HepG2 (cell line): ENCODE measurements at regions not wholly inside any gene's neighbourhood (a gene's known extent, or its start where the extent isn't known, plus 50 kb on each side); places are given as distances from the start of the nearest gene placed in this dataset.

Experiments
- CTCF ChIP-seq: sonication (generic); formaldehyde crosslinking; IDR thresholded peaks from 2 replicates; pipeline ENCODE4 v1.5.0; 2020; ENCODE audit warnings: mild to moderate bottlenecking, missing genetic modification reagents, moderate library complexity
- FOXP4 ChIP-seq: sonication (generic); formaldehyde crosslinking; IDR thresholded peaks from 2 replicates; pipeline ENCODE4 v1.4.0; 2020; ENCODE audit warnings: missing genetic modification reagents
- HDAC6 ChIP-seq: fragments of 200-600 bp; sonication (generic); IDR thresholded peaks from 2 replicates; pipeline ENCODE4 v1.7.0; 2017; ENCODE audit warnings: mild to moderate bottlenecking, antibody characterized with exemption, low read length, low read depth
- ZKSCAN1 ChIP-seq: fragments of 150-350 bp; IDR thresholded peaks from 2 replicates; pipeline ENCODE4 v1.6.1; 2014; ENCODE audit warnings: low read length
- ZNF136 ChIP-seq: sonication (generic); formaldehyde crosslinking; IDR thresholded peaks from 2 replicates; pipeline ENCODE4 v1.8.1; 2022; ENCODE audit warnings: low read depth, mild to moderate bottlenecking, moderate library complexity, missing genetic modification reagents
- ZNF431 ChIP-seq: sonication (generic); formaldehyde crosslinking; IDR thresholded peaks from 2 replicates; pipeline ENCODE4 v1.9.0; 2022; ENCODE audit warnings: missing genetic modification reagents, low read depth, mild to moderate bottlenecking, borderline replicate concordance
- ZNF841 ChIP-seq: sonication (generic); formaldehyde crosslinking; IDR thresholded peaks from 2 replicates; pipeline ENCODE4 v1.8.1; 2023; ENCODE audit warnings: missing genetic modification reagents, borderline replicate concordance
- TF ChIP-seq, protein P1 (sequence below): conservative IDR thresholded peaks from 2 replicates; pipeline ENCODE4 v1.6.1; 2018; ENCODE audit warnings: missing genetic modification reagents
- TF ChIP-seq, protein P2 (sequence below): sonication (generic); formaldehyde crosslinking; IDR thresholded peaks from 2 replicates; pipeline ENCODE4 v1.4.0; 2020; ENCODE audit warnings: mild to moderate bottlenecking, missing genetic modification reagents
- TF ChIP-seq, protein P3 (sequence below): sonication (generic); formaldehyde crosslinking; IDR thresholded peaks from 2 replicates; pipeline ENCODE4 v1.4.0; 2020; ENCODE audit warnings: low read depth, mild to moderate bottlenecking, missing genetic modification reagents

- TF ChIP-seq, protein P1, sequence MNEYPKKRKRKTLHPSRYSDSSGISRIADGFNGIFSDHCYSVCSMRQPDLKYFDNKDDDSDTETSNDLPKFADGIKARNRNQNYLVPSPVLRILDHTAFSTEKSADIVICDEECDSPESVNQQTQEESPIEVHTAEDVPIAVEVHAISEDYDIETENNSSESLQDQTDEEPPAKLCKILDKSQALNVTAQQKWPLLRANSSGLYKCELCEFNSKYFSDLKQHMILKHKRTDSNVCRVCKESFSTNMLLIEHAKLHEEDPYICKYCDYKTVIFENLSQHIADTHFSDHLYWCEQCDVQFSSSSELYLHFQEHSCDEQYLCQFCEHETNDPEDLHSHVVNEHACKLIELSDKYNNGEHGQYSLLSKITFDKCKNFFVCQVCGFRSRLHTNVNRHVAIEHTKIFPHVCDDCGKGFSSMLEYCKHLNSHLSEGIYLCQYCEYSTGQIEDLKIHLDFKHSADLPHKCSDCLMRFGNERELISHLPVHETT, result no peak
- TF ChIP-seq, protein P2, sequence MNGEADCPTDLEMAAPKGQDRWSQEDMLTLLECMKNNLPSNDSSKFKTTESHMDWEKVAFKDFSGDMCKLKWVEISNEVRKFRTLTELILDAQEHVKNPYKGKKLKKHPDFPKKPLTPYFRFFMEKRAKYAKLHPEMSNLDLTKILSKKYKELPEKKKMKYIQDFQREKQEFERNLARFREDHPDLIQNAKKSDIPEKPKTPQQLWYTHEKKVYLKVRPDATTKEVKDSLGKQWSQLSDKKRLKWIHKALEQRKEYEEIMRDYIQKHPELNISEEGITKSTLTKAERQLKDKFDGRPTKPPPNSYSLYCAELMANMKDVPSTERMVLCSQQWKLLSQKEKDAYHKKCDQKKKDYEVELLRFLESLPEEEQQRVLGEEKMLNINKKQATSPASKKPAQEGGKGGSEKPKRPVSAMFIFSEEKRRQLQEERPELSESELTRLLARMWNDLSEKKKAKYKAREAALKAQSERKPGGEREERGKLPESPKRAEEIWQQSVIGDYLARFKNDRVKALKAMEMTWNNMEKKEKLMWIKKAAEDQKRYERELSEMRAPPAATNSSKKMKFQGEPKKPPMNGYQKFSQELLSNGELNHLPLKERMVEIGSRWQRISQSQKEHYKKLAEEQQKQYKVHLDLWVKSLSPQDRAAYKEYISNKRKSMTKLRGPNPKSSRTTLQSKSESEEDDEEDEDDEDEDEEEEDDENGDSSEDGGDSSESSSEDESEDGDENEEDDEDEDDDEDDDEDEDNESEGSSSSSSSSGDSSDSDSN (CRISPR knock-in tag), result no peak
- TF ChIP-seq ZNF136 (CRISPR knock-in tag) (no peak), FOXP4 (CRISPR knock-in tag) (no peak), ZNF841 (CRISPR knock-in tag) (no peak), CTCF (CRISPR knock-in tag) (no peak), ZKSCAN1 (no peak), HDAC6 (no peak), ZNF431 (CRISPR knock-in tag) (no peak)
- TF ChIP-seq, protein P3, sequence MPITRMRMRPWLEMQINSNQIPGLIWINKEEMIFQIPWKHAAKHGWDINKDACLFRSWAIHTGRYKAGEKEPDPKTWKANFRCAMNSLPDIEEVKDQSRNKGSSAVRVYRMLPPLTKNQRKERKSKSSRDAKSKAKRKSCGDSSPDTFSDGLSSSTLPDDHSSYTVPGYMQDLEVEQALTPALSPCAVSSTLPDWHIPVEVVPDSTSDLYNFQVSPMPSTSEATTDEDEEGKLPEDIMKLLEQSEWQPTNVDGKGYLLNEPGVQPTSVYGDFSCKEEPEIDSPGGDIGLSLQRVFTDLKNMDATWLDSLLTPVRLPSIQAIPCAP (CRISPR knock-in tag), result no peak
Measured at GRCh38 chr13:40179445-40180281, 486.8 kb downstream of the FOXO1 start.
